MCF 10A (cell line): ENCODE measurements at regions not wholly inside any gene's neighbourhood (a gene's known extent, or its start where the extent isn't known, plus 50 kb on each side); places are given as distances from the start of the nearest gene placed in this dataset.

Experiments used
- BruUV-seq: library from RNA; stranded (reverse); fragments of 400-500 nt; replicated peaks from 2 replicates; lab custom pipeline; 2021; lab: Mats Ljungman, UMichigan
- CTCF ChIA-PET: fragments of 300-600 bp; sonication (Branson Sonifier 250); formaldehyde crosslinking; extraction: SDS; loops from one replicate; lab custom pipeline; 2021; ENCODE audit warnings: antibody characterized with exemption, inconsistent platforms; lab: Yijun Ruan, JAX
- POLR2A ChIA-PET: fragments of 300-600, 350-650 bp; sonication (Branson Sonifier 250); formaldehyde crosslinking; extraction: SDS; loops from one replicate; lab custom pipeline; 2020; ENCODE audit warnings: antibody characterized with exemption, inconsistent platforms; lab: Yijun Ruan, JAX
- DNase-seq: peaks from one replicate; pipeline ENCODE4 v3.0.0-alpha.2; 2018; ENCODE audit not compliant: unreplicated experiment
- H3K27ac Mint-ChIP-seq: one replicate; pipeline ENCODE4 v1.8.0; 2022; ENCODE audit warnings: mild to moderate bottlenecking, low read depth, mixed read lengths; ENCODE audit not compliant: unreplicated experiment
- H3K27me3 Mint-ChIP-seq: one replicate; pipeline ENCODE4 v1.8.0; 2022; ENCODE audit warnings: mixed read lengths; ENCODE audit not compliant: insufficient read depth, unreplicated experiment
- H3K36me3 Mint-ChIP-seq: one replicate; pipeline ENCODE4 v1.8.0; 2022; ENCODE audit warnings: mild to moderate bottlenecking, moderate library complexity, mixed read lengths; ENCODE audit not compliant: insufficient read depth, unreplicated experiment
- H3K4me1 Mint-ChIP-seq: one replicate; pipeline ENCODE4 v1.8.0; 2022; ENCODE audit warnings: mixed read lengths; ENCODE audit not compliant: insufficient read depth, unreplicated experiment
- H3K4me3 Mint-ChIP-seq: one replicate; pipeline ENCODE4 v1.8.0; 2022; ENCODE audit warnings: mild to moderate bottlenecking, moderate library complexity, mixed read lengths; ENCODE audit not compliant: unreplicated experiment
- H3K9me3 Mint-ChIP-seq: one replicate; pipeline ENCODE4 v1.8.0; 2022; ENCODE audit warnings: mixed read lengths; ENCODE audit not compliant: unreplicated experiment
- CTCF ChIP-seq: fragments of 200-600 bp; IDR thresholded peaks from one replicate; pipeline ENCODE4 v1.8.0; 2022; ENCODE audit warnings: antibody characterized with exemption, mild to moderate bottlenecking; ENCODE audit not compliant: unreplicated experiment
- intact Hi-C: fragments of 100-400 bp; cut with micrococcal nuclease; formaldehyde crosslinking; loops from 2 replicates; pipeline ENCODE4 v1.14.1; 2022

GRCh38 chr13:90612391-90612790 lies 735.1 kb upstream of the MIR17HG start:
- Mint-ChIP-seq H3K27me3 (no peaks in the 10 kb centered on the region), H3K4me1 (no peaks in the 10 kb centered on the region), H3K9me3 (no peaks in the 10 kb centered on the region), H3K36me3 (no peaks in the 10 kb centered on the region), H3K27ac (no peak overlapping the region), H3K4me3 (no peak overlapping the region)
- TF ChIP-seq CTCF: no peak
- intact Hi-C loops: no loop called here
- BruUV-seq: no TSS peak
- ChIA-PET POLR2A (interaction anchor here (0.7 kb wide), 1 partner anchor 105 kb away, joined by 4 read pairs; no protein-coding TSS in a partner anchor), CTCF (interaction anchor here (0.6 kb wide), 1 partner anchor 20 kb away, joined by 5 read pairs; no protein-coding TSS in a partner anchor)
- no peak for DNase-seq

- CTCF ChIA-PET: interaction anchor here (0.6 to 0.8 kb wide), 3 partner anchors 13 to 158 kb away, joined by 3 to 5 read pairs (median 3); no protein-coding TSS in a partner anchor
- intact Hi-C loops: no loop called here
Measured at GRCh38 chr13:90613076-90613795, 734.3 kb upstream of the MIR17HG start.

GRCh38 chr13:90615236-90615635 lies 732.3 kb upstream of the MIR17HG start:
- Mint-ChIP-seq H3K36me3 (no peaks in the 10 kb centered on the region), H3K27ac (no peak overlapping the region), H3K4me1 (no peaks in the 10 kb centered on the region), H3K4me3 (no peak overlapping the region), H3K27me3 (no peaks in the 10 kb centered on the region), H3K9me3 (no peaks in the 10 kb centered on the region)
- DNase-seq: no peak
- intact Hi-C loops: no loop called here
- CTCF ChIA-PET: interaction anchor here (0.6 to 1.1 kb wide), 4 partner anchors 10 to 252 kb away, joined by 3 read pairs; no protein-coding TSS in a partner anchor
- TF ChIP-seq CTCF: no peak
- POLR2A ChIA-PET: no interaction called here
- no TSS peak for BruUV-seq

More at GRCh38 chr13:90613076-90613795, 734.3 kb upstream of the MIR17HG start:
- Mint-ChIP-seq H3K27ac (no peak overlapping the region), H3K4me3 (no peak overlapping the region), H3K27me3 (no peaks in the 10 kb centered on the region), H3K9me3 (no peaks in the 10 kb centered on the region), H3K4me1 (no peaks in the 10 kb centered on the region), H3K36me3 (no peaks in the 10 kb centered on the region)
- DNase-seq: no peak
- TF ChIP-seq CTCF: no peak
- POLR2A ChIA-PET: no interaction called here
- no TSS peak for BruUV-seq

- H3K27ac Mint-ChIP-seq: no peak overlapping the region
- intact Hi-C loops: no loop called here
- no peaks in the 10 kb centered on the region for H3K36me3 Mint-ChIP-seq
- H3K4me3 Mint-ChIP-seq: no peak overlapping the region
- no peaks in the 10 kb centered on the region for H3K9me3 Mint-ChIP-seq
- ChIA-PET POLR2A (no interaction called here), CTCF (interaction anchor here (0.9 kb wide), 1 partner anchor 251 kb away, joined by 3 read pairs; no protein-coding TSS in a partner anchor)
- no peak for TF ChIP-seq CTCF
- H3K4me1 Mint-ChIP-seq: no peaks in the 10 kb centered on the region
- BruUV-seq: no TSS peak
- no peak for DNase-seq
- H3K27me3 Mint-ChIP-seq: no peaks in the 10 kb centered on the region
Measured at GRCh38 chr13:90615767-90616166, 731.7 kb upstream of the MIR17HG start.
